ENCODE measurements at regions not wholly inside any gene's neighbourhood (a gene's known extent, or its start where the extent isn't known, plus 50 kb on each side); places are given as distances from the start of the nearest gene placed in this dataset.

- peaks cover 7% of the 10 kb centered on the region for H3K9me3 Mint-ChIP-seq
- H3K36me3 Mint-ChIP-seq: no peaks in the 10 kb centered on the region
- no peaks in the 10 kb centered on the region for H3K27me3 Mint-ChIP-seq (ENCODE audit: low read depth)
- TF ChIP-seq CTCF (IDR thresholded peaks at IDR 0.05; ENCODE audit: unreplicated experiment): no peak
- H3K4me1 Mint-ChIP-seq: peaks cover 5% of the 10 kb centered on the region
- H3K27ac Mint-ChIP-seq: no peak overlapping the region
- no peak overlapping the region for H3K4me3 Mint-ChIP-seq
- no peak for DNase-seq (ENCODE audit: low spot score in 2 of 2, unreplicated experiment in 2 of 2)
Observed at GRCh38 chr13:87198371-87198770, 472.8 kb upstream of the SLITRK5 start.

- Mint-ChIP-seq H3K27ac (no peak overlapping the region), H3K4me1 (no peaks in the 10 kb centered on the region), H3K36me3 (no peaks in the 10 kb centered on the region), H3K4me3 (no peak overlapping the region), H3K9me3 (no peaks in the 10 kb centered on the region), H3K27me3 (ENCODE audit: low read depth) (no peaks in the 10 kb centered on the region)
- no peak for TF ChIP-seq CTCF (IDR thresholded peaks at IDR 0.05; ENCODE audit: unreplicated experiment)
- DNase-seq (ENCODE audit: low spot score in 2 of 2, unreplicated experiment in 2 of 2): no peak
Observed at GRCh38 chr13:87206708-87207107, 464.5 kb upstream of the SLITRK5 start.

- DNase-seq (ENCODE audit: low spot score in 2 of 2, unreplicated experiment in 2 of 2): no peak
- no peaks in the 10 kb centered on the region for H3K27me3 Mint-ChIP-seq (ENCODE audit: low read depth)
- no peaks in the 10 kb centered on the region for H3K36me3 Mint-ChIP-seq
- no peaks in the 10 kb centered on the region for H3K4me1 Mint-ChIP-seq
- no peak overlapping the region for H3K27ac Mint-ChIP-seq
- TF ChIP-seq CTCF (IDR thresholded peaks at IDR 0.05; ENCODE audit: unreplicated experiment): no peak
- no peaks in the 10 kb centered on the region for H3K9me3 Mint-ChIP-seq
- no peak overlapping the region for H3K4me3 Mint-ChIP-seq
Observed at GRCh38 chr13:87207280-87208003, 463.7 kb upstream of the SLITRK5 start.

GRCh38 chr13:87208636-87209035, 462.5 kb upstream of the SLITRK5 start:
- DNase-seq (ENCODE audit: low spot score in 2 of 2, unreplicated experiment in 2 of 2): no peak
- Mint-ChIP-seq H3K4me3 (no peak overlapping the region), H3K27me3 (ENCODE audit: low read depth) (no peaks in the 10 kb centered on the region), H3K36me3 (no peaks in the 10 kb centered on the region), H3K4me1 (peaks cover 2% of the 10 kb centered on the region), H3K27ac (no peak overlapping the region), H3K9me3 (no peaks in the 10 kb centered on the region)
- no peak for TF ChIP-seq CTCF (IDR thresholded peaks at IDR 0.05; ENCODE audit: unreplicated experiment)

- TF ChIP-seq CTCF (IDR thresholded peaks at IDR 0.05; ENCODE audit: unreplicated experiment): no peak
- Mint-ChIP-seq H3K9me3 (peaks cover 28% of the 10 kb centered on the region), H3K4me3 (no peak overlapping the region), H3K27me3 (ENCODE audit: low read depth) (no peaks in the 10 kb centered on the region), H3K27ac (no peak overlapping the region), H3K36me3 (no peaks in the 10 kb centered on the region), H3K4me1 (no peaks in the 10 kb centered on the region)
- no peak for DNase-seq (ENCODE audit: low spot score in 2 of 2, unreplicated experiment in 2 of 2)
Observed at GRCh38 chr13:87234981-87235380, 436.2 kb upstream of the SLITRK5 start.

Data from mesothelial cell of epicardium (in vitro differentiated cells).